ENCODE measurements at regions not wholly inside any gene's neighbourhood (a gene's known extent, or its start where the extent isn't known, plus 50 kb on each side); places are given as distances from the start of the nearest gene placed in this dataset.

DNA sequence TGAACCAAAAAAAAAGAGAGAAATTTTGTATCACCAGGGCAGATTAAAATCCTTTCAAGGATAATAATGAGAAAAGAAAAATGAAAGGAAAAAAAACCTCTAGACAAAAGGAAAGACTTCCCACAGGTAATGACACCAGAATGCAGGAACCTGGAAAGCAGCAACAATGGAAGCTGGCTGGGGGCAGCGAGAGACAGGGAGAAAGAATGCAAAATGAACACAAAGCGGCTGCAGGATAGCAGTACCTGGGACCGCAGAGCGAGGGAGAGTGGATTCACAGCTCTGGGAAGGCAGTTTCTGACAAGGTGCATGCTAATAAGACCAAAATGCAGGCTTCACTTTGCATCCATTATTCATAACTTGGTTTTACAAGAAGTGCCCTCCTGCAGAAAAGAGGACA is 349.0 kb downstream of the SIPA1L2 start:
- DNase-seq (ENCODE audit: low read depth in 2 of 2) = no peak

DNA sequence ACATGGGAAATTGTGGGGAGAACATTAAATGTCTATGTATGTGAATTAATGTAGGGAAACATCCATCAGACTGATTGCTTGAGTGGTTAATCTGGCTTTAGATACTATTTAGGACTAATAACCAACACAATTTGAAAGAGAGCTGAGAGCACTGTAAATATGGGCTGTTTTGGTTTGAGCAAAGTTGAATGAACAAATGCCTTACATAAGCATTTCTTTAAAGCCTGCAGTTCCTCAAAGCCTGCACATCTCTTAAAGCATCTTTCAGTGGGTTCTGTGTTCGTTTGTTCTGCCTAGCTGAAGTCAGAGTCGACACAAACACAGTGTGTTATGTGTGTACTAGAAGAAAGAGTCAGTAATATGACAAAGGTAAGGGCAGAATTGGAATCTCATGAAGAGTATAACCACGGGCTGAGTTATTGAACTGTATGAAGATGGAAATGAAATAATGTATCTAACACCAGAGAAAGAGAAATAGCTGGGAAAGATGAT is 350.0 kb downstream of the SIPA1L2 start:
- DNase-seq (ENCODE audit: low read depth in 2 of 2) = no peak

DNA sequence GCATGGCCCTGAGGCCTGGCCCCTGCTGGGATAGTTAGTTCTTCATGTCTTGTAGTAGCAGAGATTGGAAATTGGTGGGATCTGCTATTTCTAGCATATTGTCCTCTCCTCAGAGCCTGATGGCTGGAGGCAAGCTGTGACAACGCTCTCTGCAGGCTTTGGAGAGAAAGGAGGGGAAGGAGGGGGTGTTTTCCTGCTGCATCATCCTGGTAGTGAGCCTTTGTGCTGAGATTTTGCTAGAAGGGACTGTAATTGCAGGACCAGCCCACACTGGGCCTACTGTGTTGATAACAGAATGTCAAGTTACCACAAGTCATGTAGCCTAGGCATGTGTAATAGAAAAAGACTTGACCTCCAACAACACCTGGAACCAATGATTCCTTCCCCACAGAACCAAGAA is 351.0 kb downstream of the SIPA1L2 start:
- DNase-seq (ENCODE audit: low read depth in 2 of 2) = no peak

DNA sequence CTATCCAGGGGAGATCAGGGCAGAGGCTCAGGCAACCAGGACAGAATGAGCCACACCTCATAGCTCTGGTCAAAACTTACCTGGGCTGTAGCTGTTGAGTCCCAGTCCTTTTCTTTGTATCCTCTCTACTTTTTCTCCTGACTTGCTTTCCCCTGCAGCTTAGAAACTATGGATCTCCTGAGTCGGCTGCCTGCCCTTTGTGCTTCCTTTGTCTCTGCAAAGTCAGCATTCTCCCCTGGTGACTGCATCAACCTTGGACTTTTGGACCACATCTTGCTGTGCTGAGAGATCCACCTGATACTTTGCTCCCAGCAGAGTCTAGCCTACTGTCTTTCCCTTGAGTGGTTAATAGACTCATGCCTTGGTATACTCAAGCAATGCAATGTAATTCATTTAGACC is 353.3 kb downstream of the SIPA1L2 start:
- no peak for DNase-seq (ENCODE audit: low read depth in 2 of 2)

DNA sequence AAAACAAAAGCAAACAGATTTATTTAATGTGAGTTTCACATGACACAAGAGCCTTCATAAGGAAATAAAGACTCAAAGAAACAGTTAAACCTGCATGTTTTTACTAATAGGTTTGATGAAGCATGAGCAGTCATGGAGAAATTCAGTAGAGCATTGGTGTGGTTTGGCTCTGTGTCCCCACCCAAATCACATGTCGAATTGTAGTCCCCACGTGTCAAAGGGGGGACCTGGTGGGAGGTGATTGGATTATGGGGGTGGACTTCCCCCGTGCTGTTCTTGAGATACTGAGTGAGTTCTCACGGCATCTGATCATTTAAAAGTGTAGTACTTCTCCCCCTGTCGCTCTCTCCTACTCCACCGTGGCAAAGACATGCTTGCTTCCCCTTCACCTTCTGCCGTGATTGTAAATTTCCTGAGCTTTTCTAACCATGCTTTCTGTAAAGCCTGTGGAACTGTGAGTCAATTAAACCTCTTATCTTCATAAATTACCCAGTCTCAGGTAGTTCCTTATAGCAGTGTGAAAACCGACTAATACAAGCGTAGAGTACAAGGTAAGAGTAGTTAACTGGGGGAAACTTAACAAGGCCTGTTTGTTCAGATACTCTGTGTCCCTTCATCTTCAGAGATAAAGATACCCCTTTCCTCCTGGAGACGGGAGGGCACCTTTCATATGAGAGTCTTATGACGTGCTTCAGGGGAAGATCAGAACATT is 354.8 kb downstream of the SIPA1L2 start:
- DNase-seq (ENCODE audit: low read depth in 2 of 2) = no peak

DNA sequence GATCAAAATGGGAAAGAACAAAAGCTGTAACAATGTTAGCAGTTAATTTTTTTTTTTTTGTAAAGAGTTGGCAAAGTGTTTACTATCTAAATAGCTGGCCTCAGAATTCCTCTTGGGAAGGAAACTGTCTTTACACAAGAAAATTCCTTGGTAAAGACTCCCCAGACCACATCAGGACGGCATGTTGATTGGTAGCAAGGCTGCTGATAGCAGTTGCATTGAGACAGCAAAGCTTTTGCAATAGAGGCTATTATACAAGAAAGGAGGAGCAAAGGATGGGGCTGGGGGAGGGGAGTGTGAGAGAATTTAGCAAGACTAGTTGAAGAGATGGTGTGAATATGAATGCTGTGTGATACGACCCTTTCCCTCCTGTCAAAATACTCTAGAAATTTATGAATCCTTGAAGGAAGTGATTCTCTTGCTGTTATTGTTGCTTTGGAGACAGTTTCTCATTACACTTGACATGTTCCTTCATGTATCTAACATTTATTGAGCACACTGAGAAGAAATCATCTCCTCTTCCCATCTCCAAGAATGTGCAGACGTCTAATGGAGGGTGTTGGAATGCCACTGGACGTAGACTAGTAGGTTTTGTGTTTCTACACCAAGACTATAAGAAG is 355.6 kb downstream of the SIPA1L2 start:
- no peak for DNase-seq (ENCODE audit: low read depth in 2 of 2)

DNA sequence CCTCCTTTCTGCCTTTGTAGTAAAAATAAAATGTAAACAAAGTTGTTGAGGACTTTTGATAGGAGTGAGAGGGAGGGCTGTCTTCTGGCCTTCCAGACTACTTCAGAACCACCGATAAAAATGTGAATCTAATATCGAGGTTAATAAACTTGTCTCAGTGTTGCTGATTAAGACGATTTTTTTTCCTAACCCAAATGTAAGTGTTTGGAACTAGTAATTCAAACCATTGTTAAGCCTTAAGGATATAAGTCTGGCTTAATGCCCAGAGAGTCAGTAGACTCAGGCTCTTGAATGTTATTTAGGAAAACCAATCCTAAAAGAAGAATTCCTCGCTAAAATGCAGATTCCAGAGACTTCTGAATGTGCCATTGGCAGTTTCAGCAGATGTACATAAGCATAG is 356.9 kb downstream of the SIPA1L2 start:
- no peak for DNase-seq (ENCODE audit: low read depth in 2 of 2)

DNA sequence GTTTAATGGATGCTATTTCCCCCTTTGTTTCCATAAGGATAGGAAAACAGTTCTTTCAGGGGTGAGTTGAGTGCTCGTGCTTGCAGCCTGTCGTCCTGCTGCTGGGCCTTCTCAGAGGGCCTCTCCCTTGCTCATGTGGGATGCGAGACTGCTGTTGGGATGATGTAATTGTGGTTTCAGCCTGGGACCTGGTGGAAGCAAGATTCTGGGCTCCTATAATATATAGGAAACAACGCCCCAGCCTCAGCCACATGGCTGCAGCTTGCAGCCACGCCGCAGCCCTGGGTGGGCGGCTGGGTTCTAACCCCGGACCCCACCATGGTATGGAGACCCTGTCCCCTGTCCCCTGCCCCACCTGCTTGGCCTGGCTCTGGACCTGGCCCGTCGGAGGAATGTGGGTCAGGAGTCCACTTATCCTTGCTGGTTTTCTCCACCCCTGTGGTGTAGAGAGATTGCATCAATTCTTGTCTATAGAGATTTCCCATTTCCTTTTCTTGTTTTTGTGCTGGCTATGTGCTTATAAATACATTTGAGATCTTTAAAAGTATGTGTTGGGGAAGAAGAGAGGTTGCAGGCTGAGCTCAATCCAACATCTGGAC is 357.8 kb downstream of the SIPA1L2 start:
- DNase-seq (ENCODE audit: low read depth in 2 of 2) = no peak

DNA sequence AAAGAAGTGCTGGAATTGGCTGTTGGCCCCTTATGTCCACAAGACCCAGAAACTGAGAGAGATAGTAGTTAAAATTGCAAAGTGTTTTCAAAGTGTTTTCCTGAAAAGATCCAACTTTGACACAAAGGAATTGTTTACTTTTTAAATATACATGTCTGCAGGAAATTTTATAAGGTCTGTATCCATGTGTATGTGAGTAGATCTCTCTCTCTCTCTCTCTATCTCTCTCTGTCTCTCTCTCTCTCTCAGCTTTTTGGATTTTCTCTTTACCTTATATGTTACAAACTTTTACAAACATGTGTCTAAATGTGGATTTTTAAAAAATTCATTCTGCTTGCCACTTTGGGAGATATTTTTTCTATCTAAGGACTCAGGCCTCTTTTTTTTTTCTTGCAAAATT is 358.6 kb downstream of the SIPA1L2 start:
- no peak for DNase-seq (ENCODE audit: low read depth in 2 of 2)

DNA sequence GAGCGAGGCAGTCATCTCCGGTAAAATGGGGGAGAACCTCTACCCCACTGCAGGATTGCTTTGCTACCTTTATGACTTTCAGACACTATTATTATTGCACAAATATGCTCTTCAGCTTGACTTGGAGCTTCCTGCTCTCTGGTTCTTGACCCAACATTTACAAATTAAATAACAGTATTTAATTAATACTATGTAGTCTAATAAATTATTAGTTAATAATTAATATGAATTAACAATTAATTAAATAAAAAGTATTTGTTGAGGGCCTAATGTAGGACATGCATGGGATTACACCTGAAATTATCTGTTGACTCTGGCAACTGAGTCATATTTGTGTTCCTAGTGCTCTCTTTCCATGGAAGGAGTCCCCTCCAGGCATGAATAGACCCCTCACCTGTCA is 359.9 kb downstream of the SIPA1L2 start:
- no peak for DNase-seq (ENCODE audit: low read depth in 2 of 2)

DNA sequence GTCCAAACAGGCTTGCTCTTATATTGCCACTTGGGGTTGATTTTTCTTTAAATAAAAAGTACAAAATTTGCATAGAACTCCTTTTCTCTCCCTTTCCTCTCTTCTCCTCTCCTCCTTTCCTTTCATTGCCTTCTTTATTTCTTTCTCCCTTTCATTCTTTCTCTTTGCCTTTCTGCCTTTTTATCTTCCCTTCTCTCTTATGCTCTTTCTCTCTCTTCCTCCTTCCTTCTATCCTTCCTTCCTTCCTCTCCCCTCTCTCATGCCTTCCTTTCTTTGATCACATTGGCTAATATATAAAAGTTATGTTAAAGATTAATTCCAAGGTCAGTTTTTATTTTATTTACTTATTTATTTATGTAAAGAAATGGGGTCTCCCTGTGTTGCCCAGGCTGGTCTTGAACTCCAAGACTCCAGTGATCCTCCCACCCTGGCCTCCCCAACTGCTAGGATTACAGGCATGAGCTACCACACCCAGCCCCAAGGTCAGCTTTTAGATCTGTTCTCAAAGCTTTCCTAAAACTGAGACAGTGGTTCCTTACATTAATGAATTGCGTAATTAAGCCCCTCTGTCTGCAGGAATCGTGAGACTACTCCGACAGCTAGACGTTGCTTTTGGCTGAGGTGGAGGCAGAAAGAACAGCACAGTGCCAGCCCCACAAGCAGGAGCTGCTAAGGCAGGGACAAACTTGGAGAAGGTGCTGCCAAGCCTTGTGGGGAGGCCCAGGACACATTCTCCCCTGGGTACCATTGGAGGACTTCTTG is 361.9 kb downstream of the SIPA1L2 start:
- DNase-seq (ENCODE audit: low read depth in 2 of 2) = no peak

DNA sequence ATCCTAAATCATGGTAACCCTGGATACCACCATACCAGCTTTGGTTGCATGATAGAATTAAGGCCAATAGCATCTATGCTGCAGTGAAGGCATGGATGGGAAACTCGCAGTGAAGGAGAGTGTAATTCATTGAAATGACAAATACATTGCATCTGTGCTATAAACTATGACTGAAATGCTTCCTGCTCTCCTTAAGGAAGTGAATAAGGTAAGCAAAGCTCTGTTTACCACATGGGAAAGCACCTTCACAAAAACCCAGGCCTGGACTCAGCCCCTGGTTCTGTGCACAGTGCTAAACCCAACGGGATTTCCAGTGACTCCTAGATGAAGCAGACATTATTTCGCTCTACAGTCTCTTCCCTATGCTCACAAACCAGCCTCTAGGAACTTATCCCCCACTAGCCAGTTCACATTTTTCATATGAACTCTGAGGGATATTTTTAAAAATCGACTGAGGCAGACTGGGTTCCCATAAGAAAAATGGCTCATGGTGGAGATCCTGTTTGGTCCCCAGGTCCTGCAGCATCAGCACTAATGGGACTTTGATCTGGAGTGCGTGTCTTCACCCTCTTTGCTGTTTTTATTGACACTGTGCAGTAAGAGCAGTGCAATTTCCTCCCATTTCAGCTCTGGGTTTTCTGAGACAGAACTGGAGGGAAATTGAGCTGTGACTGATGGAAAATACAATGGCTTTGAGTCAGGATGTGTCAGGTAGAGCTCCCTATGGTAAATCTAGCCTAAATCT is 362.7 kb downstream of the SIPA1L2 start:
- no peak for DNase-seq (ENCODE audit: low read depth in 2 of 2)

DNA sequence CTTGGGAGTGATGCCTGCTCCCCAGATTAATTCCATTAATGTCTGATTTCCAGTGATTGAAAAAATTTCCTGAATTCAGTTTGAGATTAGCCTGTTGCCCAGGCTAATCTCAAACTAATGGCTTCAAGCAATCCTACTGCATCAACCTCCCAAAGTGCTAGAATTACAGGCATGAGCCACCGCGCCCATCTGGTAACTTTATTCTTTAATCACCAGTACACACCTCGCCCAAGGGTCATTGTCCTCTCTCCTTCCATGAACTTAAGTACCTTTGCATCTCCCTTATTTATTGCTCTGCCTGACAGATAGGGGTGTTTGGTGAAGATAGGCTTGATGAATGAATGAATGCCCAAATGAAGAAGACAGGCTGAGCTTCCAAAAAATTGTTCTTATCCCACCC is 366.5 kb downstream of the SIPA1L2 start:
- no peak for DNase-seq (ENCODE audit: low read depth in 2 of 2)

DNA sequence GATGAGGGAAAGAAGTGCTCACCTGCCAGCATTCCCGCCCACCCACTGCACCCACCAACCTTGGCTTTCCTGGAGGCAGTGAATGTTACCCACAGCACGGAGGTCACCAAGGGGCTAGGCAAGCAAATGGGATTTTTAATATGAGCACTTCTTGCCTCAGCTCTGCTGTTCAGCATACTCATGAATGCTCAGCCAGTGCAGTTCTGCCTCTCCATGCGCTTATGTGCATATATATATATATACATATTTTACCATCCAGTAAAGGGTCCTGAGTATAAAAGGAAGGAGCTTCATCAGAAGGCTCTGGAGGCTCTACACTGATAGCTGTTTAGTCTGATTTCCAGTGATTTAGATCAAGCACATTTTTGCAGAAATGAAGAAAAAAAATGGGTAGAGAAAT is 366.9 kb downstream of the SIPA1L2 start:
- no peak for DNase-seq (ENCODE audit: low read depth in 2 of 2)

DNA sequence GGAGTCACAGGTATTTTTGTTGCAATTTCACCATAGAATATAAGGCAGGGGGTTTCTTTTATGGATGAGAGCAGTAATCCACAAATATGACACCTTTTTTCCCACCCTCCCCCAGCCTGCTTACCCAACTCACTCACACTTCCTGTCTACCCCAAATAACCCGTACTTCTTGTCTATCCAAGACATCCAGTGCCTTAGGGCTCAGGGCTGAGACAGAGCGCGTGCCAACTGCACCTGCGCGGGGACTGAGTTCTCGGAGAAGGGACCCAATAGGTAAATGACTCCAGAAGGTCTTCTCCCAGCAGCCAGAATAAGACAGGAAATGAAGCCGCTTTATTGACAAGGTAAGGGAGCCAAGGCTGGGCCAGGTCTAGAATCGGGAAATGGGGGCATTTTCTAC is 369.1 kb downstream of the SIPA1L2 start:
- no peak for DNase-seq (ENCODE audit: low read depth in 2 of 2)

DNA sequence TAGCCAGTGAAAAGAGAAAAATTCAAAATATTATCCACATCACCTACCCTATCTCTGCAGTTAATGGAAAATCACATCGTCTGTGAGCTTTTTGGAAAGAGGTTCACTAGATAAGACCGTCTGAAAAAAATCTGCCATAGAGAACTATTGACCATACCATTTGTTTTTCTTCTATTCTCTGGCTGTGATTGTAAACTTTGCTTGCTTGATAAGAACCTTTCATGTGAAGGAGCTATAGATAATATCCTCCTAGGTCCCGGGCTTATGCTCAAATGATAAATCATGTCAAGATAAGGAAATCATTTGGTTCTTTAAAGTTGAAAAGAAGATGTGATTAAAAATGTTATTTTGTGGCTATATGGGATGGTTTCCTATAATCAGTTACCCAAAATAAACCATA is 369.9 kb downstream of the SIPA1L2 start:
- no peak for DNase-seq (ENCODE audit: low read depth in 2 of 2)

DNA sequence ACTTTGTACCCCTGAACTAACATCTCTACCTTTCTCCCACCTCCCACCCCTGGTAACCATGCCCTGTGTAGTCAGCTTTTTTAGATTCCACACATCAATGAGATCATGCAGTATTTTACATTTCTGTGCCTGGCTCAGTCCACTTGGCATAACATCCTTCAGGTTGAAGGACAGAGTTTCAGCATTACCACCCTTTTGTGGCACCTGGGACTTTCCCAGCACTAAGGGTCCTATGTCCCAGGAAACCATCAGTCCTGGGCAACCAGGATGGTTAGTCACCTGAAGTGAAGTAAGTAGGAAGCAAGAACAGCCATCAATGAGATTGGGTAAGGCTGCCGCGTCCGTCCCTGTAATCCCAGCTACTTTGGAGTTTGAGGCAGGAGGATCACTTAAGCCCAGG is 370.6 kb downstream of the SIPA1L2 start:
- no peak for DNase-seq (ENCODE audit: low read depth in 2 of 2)

DNA sequence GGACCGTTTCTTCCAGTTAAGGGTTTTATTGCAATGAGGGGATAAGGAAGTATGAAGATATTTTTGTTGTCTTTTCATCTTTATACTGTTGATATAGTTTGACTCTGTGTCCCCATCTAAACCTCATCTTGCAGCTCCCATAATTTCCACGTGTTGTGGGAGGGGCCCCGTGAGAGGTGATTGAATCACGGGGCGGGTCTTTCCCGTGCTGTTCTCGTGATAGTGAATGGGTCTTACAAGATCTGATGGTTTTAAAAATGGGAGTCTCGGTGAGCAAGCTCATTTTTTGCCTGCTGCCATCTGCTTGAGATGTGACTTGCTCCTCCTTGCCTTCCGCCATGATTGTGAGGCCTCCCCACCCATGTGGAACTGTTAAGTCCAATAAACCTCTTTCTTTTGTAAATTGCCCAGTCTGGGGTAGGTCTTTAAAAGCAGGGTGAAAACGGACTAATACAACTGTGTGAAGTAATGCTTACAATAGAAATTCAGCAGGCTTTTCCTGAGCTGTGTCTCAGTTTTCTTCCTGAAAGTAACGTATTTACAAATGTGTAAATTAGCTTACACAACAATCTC is 377.3 kb downstream of the SIPA1L2 start:
- no peak for DNase-seq (ENCODE audit: low read depth in 2 of 2)

DNA sequence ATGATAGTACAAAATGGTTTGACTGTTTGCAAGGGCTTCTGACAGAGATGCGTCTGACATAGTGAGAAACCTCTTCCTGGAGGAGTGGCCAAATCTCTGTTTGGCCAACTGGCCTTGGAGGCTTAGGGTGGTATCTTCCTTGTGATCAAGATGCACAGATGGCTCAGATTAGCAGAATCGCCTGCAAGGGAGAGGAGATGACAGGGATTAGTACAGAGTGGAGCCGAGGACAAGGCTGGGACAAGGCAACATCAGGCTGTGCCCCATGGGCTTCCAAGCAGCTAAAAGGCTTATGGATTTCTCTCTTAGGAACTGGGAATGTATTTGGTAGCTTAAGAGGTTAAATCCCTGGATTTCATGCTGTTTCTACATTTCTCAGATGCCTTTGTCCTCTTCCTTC is 379.1 kb downstream of the SIPA1L2 start:
- DNase-seq (ENCODE audit: low read depth in 2 of 2) = no peak

DNA sequence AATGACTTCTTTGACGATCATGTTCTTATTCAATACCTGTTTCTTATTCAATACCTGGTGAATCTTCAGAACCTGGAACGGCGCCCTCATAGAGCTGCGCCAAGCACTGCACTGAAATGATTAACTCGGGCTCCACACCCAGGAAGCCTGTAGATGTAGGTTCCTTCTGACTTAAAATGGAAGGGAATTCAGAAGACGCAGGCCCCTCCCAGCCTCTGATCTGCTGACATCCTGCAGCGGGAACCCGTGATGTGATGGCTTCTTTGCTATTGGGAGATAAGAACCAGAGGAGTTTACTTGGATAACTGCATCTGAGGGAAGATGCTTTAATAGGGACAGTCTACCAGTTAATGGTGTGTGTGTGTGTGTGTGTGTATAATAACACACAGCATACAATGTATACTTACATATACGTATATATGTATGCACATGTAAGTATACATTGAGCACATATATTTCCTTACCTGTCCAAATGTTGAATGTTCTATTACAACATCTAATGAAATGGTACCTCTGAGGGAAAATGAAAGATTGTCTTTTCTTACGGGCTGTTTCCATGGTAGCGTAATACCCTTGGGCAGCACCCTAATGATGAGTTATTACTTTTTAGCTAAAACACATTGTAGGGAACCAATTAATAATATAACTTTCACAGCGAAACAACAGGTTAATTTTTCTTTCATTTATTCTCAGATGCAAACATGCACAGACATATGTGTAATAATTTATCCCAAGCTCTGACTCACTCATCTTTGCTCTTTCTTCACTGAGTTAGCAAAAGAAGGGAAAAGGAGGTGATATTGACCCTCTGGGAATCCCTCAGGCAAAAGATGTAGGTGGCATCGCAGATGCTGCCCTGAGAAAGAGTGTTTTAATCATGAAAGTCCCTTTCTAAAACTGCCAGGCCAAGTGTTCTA is 379.8 kb downstream of the SIPA1L2 start:
- DNase-seq (ENCODE audit: low read depth in 2 of 2) = no peak

All from stimulated activated CD4-positive, alpha-beta T cell treated with anti-CD3 and anti-CD28 coated beads, Interleukin-12 subunit alpha, Interleukin-12 subunit beta, amount 100 ng/mL, for 24 hours (primary cell).